DMS53 (cell line): ENCODE measurements at regions not wholly inside any gene's neighbourhood (a gene's known extent, or its start where the extent isn't known, plus 50 kb on each side); places are given as distances from the start of the nearest gene placed in this dataset.

Source experiments
- DNase-seq: peaks from one replicate; lab custom pipeline; 2025; lab: John Stamatoyannopoulos, UW

GRCh38 chr2:3138621-3139020, 239.0 kb downstream of the EIPR1 start:
- no peak for DNase-seq

GRCh38 chr2:3137651-3138300, 239.8 kb downstream of the EIPR1 start:
- no peak for DNase-seq

GRCh38 chr2:3135676-3136075, 241.9 kb downstream of the EIPR1 start:
- DNase-seq: no peak

- DNase-seq: no peak
These were observed 243.5 kb downstream of the EIPR1 start for GRCh38 chr2:3134026-3134571.

- DNase-seq: no peak
These were observed 244.7 kb downstream of the EIPR1 start for GRCh38 chr2:3132966-3133365.

GRCh38 chr2:3132466-3132865, 245.2 kb downstream of the EIPR1 start:
- DNase-seq: no peak

GRCh38 chr2:3131636-3132326, 245.8 kb downstream of the EIPR1 start:
- no peak for DNase-seq

- no peak for DNase-seq
These were observed 246.6 kb downstream of the EIPR1 start for GRCh38 chr2:3130889-3131635.

GRCh38 chr2:3130444-3130843, 247.2 kb downstream of the EIPR1 start:
- no peak for DNase-seq

GRCh38 chr2:3129867-3130266, 247.8 kb downstream of the EIPR1 start:
- DNase-seq: no peak

GRCh38 chr2:3128786-3129185, 248.8 kb downstream of the EIPR1 start:
- no peak for DNase-seq

- DNase-seq: no peak
These were observed 249.9 kb downstream of the EIPR1 start for GRCh38 chr2:3127710-3128109.

GRCh38 chr2:3126911-3127621, 250.6 kb downstream of the EIPR1 start:
- DNase-seq: no peak

- no peak for DNase-seq
These were observed 251.3 kb downstream of the EIPR1 start for GRCh38 chr2:3126171-3126910.

GRCh38 chr2:3125761-3126130, 251.9 kb downstream of the EIPR1 start:
- DNase-seq: no peak

- no peak for DNase-seq
These were observed 252.4 kb downstream of the EIPR1 start for GRCh38 chr2:3125001-3125760.

GRCh38 chr2:3122525-3122924, 255.1 kb downstream of the EIPR1 start:
- DNase-seq: no peak

GRCh38 chr2:3121601-3122000, 256.0 kb downstream of the EIPR1 start:
- no peak for DNase-seq

- no peak for DNase-seq
These were observed 259.9 kb downstream of the EIPR1 start for GRCh38 chr2:3117650-3118216.

- DNase-seq: no peak
These were observed 261.2 kb downstream of the EIPR1 start for GRCh38 chr2:3116371-3116770.
